ENCODE measurements at regions not wholly inside any gene's neighbourhood (a gene's known extent, or its start where the extent isn't known, plus 50 kb on each side); places are given as distances from the start of the nearest gene placed in this dataset.

GRCh38 chr11:106409222-106409621, 331.8 kb downstream of the AASDHPPT start:
- DNase-seq, result no peak
- Histone ChIP-seq H3K9me2 (replicated peaks; ENCODE audit: insufficient read depth, low read length) (no peaks in the 10 kb centered on the region), H3K27ac (ENCODE audit: low read length) (no peak overlapping the region), H4K20me1 (ENCODE audit: insufficient read depth, low read depth, low read length) (no peaks in the 10 kb centered on the region), H3K4me1 (ENCODE audit: low read length) (no peaks in the 10 kb centered on the region), H3K36me3 (ENCODE audit: insufficient read depth, low read length) (no peaks in the 10 kb centered on the region), H3K27me3 (ENCODE audit: low read length) (no peaks in the 10 kb centered on the region), H3K4me2 (ENCODE audit: low read depth, low read length, poor library complexity, severe bottlenecking) (no peak overlapping the region), H3K9ac (ENCODE audit: low read length) (no peak overlapping the region), H3K4me3 (ENCODE audit: low read length) (no peak overlapping the region), H3K9me3 (ENCODE audit: low read length) (no peaks in the 10 kb centered on the region), H2AFZ (ENCODE audit: low read length) (no peak overlapping the region), H3K79me2 (ENCODE audit: low read length) (no peaks in the 10 kb centered on the region)

GRCh38 chr11:106409671-106410070, 332.2 kb downstream of the AASDHPPT start:
- H3K4me1 ChIP-seq (ENCODE audit: low read length), result no peaks in the 10 kb centered on the region
- DNase-seq, result no peak
- no peak overlapping the region for H2AFZ ChIP-seq (ENCODE audit: low read length)
- H3K36me3 ChIP-seq (ENCODE audit: insufficient read depth, low read length), result no peaks in the 10 kb centered on the region
- no peaks in the 10 kb centered on the region for H3K9me2 ChIP-seq (replicated peaks; ENCODE audit: insufficient read depth, low read length)
- H3K9ac ChIP-seq (ENCODE audit: low read length), result no peak overlapping the region
- no peaks in the 10 kb centered on the region for H3K79me2 ChIP-seq (ENCODE audit: low read length)
- H3K9me3 ChIP-seq (ENCODE audit: low read length), result no peaks in the 10 kb centered on the region
- no peak overlapping the region for H3K27ac ChIP-seq (ENCODE audit: low read length)
- H4K20me1 ChIP-seq (ENCODE audit: insufficient read depth, low read depth, low read length), result no peaks in the 10 kb centered on the region
- H3K4me3 ChIP-seq (ENCODE audit: low read length), result no peak overlapping the region
- no peak overlapping the region for H3K4me2 ChIP-seq (ENCODE audit: low read depth, low read length, poor library complexity, severe bottlenecking)
- H3K27me3 ChIP-seq (ENCODE audit: low read length), result no peaks in the 10 kb centered on the region

- Histone ChIP-seq H3K9ac (ENCODE audit: low read length) (no peak overlapping the region), H3K79me2 (ENCODE audit: low read length) (no peaks in the 10 kb centered on the region), H3K4me1 (ENCODE audit: low read length) (no peaks in the 10 kb centered on the region), H3K9me3 (ENCODE audit: low read length) (no peaks in the 10 kb centered on the region), H2AFZ (ENCODE audit: low read length) (no peak overlapping the region), H3K9me2 (replicated peaks; ENCODE audit: insufficient read depth, low read length) (no peaks in the 10 kb centered on the region), H3K36me3 (ENCODE audit: insufficient read depth, low read length) (no peaks in the 10 kb centered on the region), H3K27me3 (ENCODE audit: low read length) (no peaks in the 10 kb centered on the region), H3K27ac (ENCODE audit: low read length) (no peak overlapping the region), H3K4me2 (ENCODE audit: low read depth, low read length, poor library complexity, severe bottlenecking) (no peak overlapping the region), H3K4me3 (ENCODE audit: low read length) (no peak overlapping the region), H4K20me1 (ENCODE audit: insufficient read depth, low read depth, low read length) (no peaks in the 10 kb centered on the region)
- no peak for DNase-seq
These were observed 333.4 kb downstream of the AASDHPPT start for GRCh38 chr11:106410902-106411301.

GRCh38 chr11:106413222-106413621, 335.8 kb downstream of the AASDHPPT start:
- no peaks in the 10 kb centered on the region for H3K27me3 ChIP-seq (ENCODE audit: low read length)
- no peaks in the 10 kb centered on the region for H3K36me3 ChIP-seq (ENCODE audit: insufficient read depth, low read length)
- no peaks in the 10 kb centered on the region for H4K20me1 ChIP-seq (ENCODE audit: insufficient read depth, low read depth, low read length)
- H3K9me3 ChIP-seq (ENCODE audit: low read length), result no peaks in the 10 kb centered on the region
- no peak overlapping the region for H3K9ac ChIP-seq (ENCODE audit: low read length)
- H3K79me2 ChIP-seq (ENCODE audit: low read length), result no peaks in the 10 kb centered on the region
- H3K4me2 ChIP-seq (ENCODE audit: low read depth, low read length, poor library complexity, severe bottlenecking), result no peak overlapping the region
- H3K27ac ChIP-seq (ENCODE audit: low read length), result no peak overlapping the region
- H2AFZ ChIP-seq (ENCODE audit: low read length), result no peak overlapping the region
- no peak overlapping the region for H3K4me3 ChIP-seq (ENCODE audit: low read length)
- no peaks in the 10 kb centered on the region for H3K4me1 ChIP-seq (ENCODE audit: low read length)
- no peak for DNase-seq
- no peaks in the 10 kb centered on the region for H3K9me2 ChIP-seq (replicated peaks; ENCODE audit: insufficient read depth, low read length)

DNA sequence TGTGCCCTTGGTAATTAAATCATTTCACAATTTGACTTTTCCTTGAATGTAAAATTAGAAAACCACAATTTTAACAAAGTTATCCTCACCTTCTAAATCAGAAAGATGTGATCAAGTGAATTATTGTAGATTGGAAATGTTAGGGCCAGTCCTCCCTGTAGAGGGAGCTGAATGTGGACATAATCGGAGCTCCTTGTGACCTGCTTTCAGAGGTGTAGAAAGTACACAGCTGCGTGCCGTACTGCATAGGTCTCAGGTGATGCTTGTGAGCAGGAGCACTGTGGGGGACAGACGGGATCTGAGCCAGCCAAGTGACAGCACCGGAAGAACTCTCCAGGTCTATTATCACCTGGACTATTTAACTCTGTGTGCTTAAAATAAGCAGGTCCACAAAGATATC, 338.0 kb downstream of the AASDHPPT start:
- Histone ChIP-seq H3K4me1 (ENCODE audit: low read length) (no peaks in the 10 kb centered on the region), H3K27me3 (ENCODE audit: low read length) (no peaks in the 10 kb centered on the region)
- DNase-seq, result peak; percentile 66

GRCh38 chr11:106418791-106419190, 341.3 kb downstream of the AASDHPPT start:
- Histone ChIP-seq H3K9ac (ENCODE audit: low read length) (no peak overlapping the region), H3K27me3 (ENCODE audit: low read length) (no peaks in the 10 kb centered on the region), H2AFZ (ENCODE audit: low read length) (no peak overlapping the region), H3K9me3 (ENCODE audit: low read length) (no peaks in the 10 kb centered on the region), H3K79me2 (ENCODE audit: low read length) (no peaks in the 10 kb centered on the region), H3K4me3 (ENCODE audit: low read length) (no peak overlapping the region), H3K4me1 (ENCODE audit: low read length) (no peaks in the 10 kb centered on the region), H4K20me1 (ENCODE audit: insufficient read depth, low read depth, low read length) (no peaks in the 10 kb centered on the region), H3K27ac (ENCODE audit: low read length) (no peak overlapping the region), H3K9me2 (replicated peaks; ENCODE audit: insufficient read depth, low read length) (no peaks in the 10 kb centered on the region), H3K36me3 (ENCODE audit: insufficient read depth, low read length) (no peaks in the 10 kb centered on the region), H3K4me2 (ENCODE audit: low read depth, low read length, poor library complexity, severe bottlenecking) (no peak overlapping the region)
- DNase-seq, result no peak

More for the DNA sequence above, 338.0 kb downstream of the AASDHPPT start:
- H3K4me2 ChIP-seq (ENCODE audit: low read depth, low read length, poor library complexity, severe bottlenecking), result no peak overlapping the region
- H3K9ac ChIP-seq (ENCODE audit: low read length), result no peak overlapping the region
- H3K79me2 ChIP-seq (ENCODE audit: low read length), result no peaks in the 10 kb centered on the region
- no peak overlapping the region for H3K27ac ChIP-seq (ENCODE audit: low read length)
- no peak overlapping the region for H2AFZ ChIP-seq (ENCODE audit: low read length)
- no peaks in the 10 kb centered on the region for H4K20me1 ChIP-seq (ENCODE audit: insufficient read depth, low read depth, low read length)
- H3K4me3 ChIP-seq (ENCODE audit: low read length), result no peak overlapping the region
- H3K9me2 ChIP-seq (replicated peaks; ENCODE audit: insufficient read depth, low read length), result no peaks in the 10 kb centered on the region
- H3K9me3 ChIP-seq (ENCODE audit: low read length), result no peaks in the 10 kb centered on the region
- no peaks in the 10 kb centered on the region for H3K36me3 ChIP-seq (ENCODE audit: insufficient read depth, low read length)

GRCh38 chr11:106420048-106420665, 342.7 kb downstream of the AASDHPPT start:
- H2AFZ ChIP-seq (ENCODE audit: low read length), result no peak overlapping the region
- no peaks in the 10 kb centered on the region for H3K9me3 ChIP-seq (ENCODE audit: low read length)
- no peak overlapping the region for H3K4me3 ChIP-seq (ENCODE audit: low read length)
- no peak overlapping the region for H3K27ac ChIP-seq (ENCODE audit: low read length)
- H3K27me3 ChIP-seq (ENCODE audit: low read length), result no peaks in the 10 kb centered on the region
- no peak for DNase-seq
- H3K79me2 ChIP-seq (ENCODE audit: low read length), result no peaks in the 10 kb centered on the region
- H3K9me2 ChIP-seq (replicated peaks; ENCODE audit: insufficient read depth, low read length), result no peaks in the 10 kb centered on the region
- H4K20me1 ChIP-seq (ENCODE audit: insufficient read depth, low read depth, low read length), result no peaks in the 10 kb centered on the region
- H3K9ac ChIP-seq (ENCODE audit: low read length), result no peak overlapping the region
- no peak overlapping the region for H3K4me2 ChIP-seq (ENCODE audit: low read depth, low read length, poor library complexity, severe bottlenecking)
- H3K4me1 ChIP-seq (ENCODE audit: low read length), result no peaks in the 10 kb centered on the region
- H3K36me3 ChIP-seq (ENCODE audit: insufficient read depth, low read length), result no peaks in the 10 kb centered on the region

- H2AFZ ChIP-seq (ENCODE audit: low read length), result no peak overlapping the region
- no peaks in the 10 kb centered on the region for H3K9me3 ChIP-seq (ENCODE audit: low read length)
- no peak overlapping the region for H3K27ac ChIP-seq (ENCODE audit: low read length)
- no peak overlapping the region for H3K4me2 ChIP-seq (ENCODE audit: low read depth, low read length, poor library complexity, severe bottlenecking)
- no peaks in the 10 kb centered on the region for H3K9me2 ChIP-seq (replicated peaks; ENCODE audit: insufficient read depth, low read length)
- no peak overlapping the region for H3K9ac ChIP-seq (ENCODE audit: low read length)
- no peak for DNase-seq
- H3K4me3 ChIP-seq (ENCODE audit: low read length), result no peak overlapping the region
- no peaks in the 10 kb centered on the region for H4K20me1 ChIP-seq (ENCODE audit: insufficient read depth, low read depth, low read length)
- no peaks in the 10 kb centered on the region for H3K4me1 ChIP-seq (ENCODE audit: low read length)
- no peaks in the 10 kb centered on the region for H3K27me3 ChIP-seq (ENCODE audit: low read length)
- H3K79me2 ChIP-seq (ENCODE audit: low read length), result no peaks in the 10 kb centered on the region
- H3K36me3 ChIP-seq (ENCODE audit: insufficient read depth, low read length), result no peaks in the 10 kb centered on the region
These were observed 343.2 kb downstream of the AASDHPPT start for GRCh38 chr11:106420686-106421085.
